Activated CD4-positive, alpha-beta memory T cell treated with anti-CD3 and anti-CD28 coated beads, Interleukin-2, amount 10 ng/mL, durations not matched to agents 7 days and 5 days (primary cell): ENCODE measurements at regions not wholly inside any gene's neighbourhood (a gene's known extent, or its start where the extent isn't known, plus 50 kb on each side); places are given as distances from the start of the nearest gene placed in this dataset.

Experiments
- CTCF ChIA-PET: fragments of 350-600 bp; sonication (Branson Sonifier 250); formaldehyde crosslinking; loops from one replicate; lab custom pipeline; 2021; ENCODE audit warnings: antibody characterized with exemption, inconsistent platforms; lab: Charles Lee
- POLR2A ChIA-PET: fragments of 350-600 bp; sonication (Branson Sonifier 250); formaldehyde crosslinking; loops from one replicate; lab custom pipeline; 2021; ENCODE audit warnings: antibody characterized with exemption; lab: Charles Lee
- DNase-seq: peaks from one replicate; pipeline ENCODE4 v3.0.0-alpha.2; 2020
- H3K27ac Mint-ChIP-seq: one replicate; pipeline ENCODE4 v1.8.0; 2021; ENCODE audit warnings: mild to moderate bottlenecking, mixed read lengths
- H3K27me3 Mint-ChIP-seq: one replicate; pipeline ENCODE4 v1.8.0; 2021; ENCODE audit warnings: mixed read lengths
- H3K36me3 Mint-ChIP-seq: one replicate; pipeline ENCODE4 v1.8.0; 2021; ENCODE audit warnings: low read depth, mixed read lengths
- H3K4me1 Mint-ChIP-seq: one replicate; pipeline ENCODE4 v1.8.0; 2021; ENCODE audit warnings: mixed read lengths
- H3K4me3 Mint-ChIP-seq: one replicate; pipeline ENCODE4 v1.8.0; 2021; ENCODE audit warnings: mild to moderate bottlenecking, mixed read lengths
- H3K9me3 Mint-ChIP-seq: one replicate; pipeline ENCODE4 v1.8.0; 2021; ENCODE audit warnings: mixed read lengths

GRCh38 chr4:89619206-89619962, 217.6 kb downstream of the SNCA start:
- DNase-seq = no peak
- Mint-ChIP-seq H3K27me3 (no peaks in the 10 kb centered on the region), H3K27ac (peak overlapping the region; percentile 88), H3K36me3 (no peaks in the 10 kb centered on the region), H3K4me1 (peaks cover 31% of the 10 kb centered on the region), H3K4me3 (peak overlapping the region; percentile 52), H3K9me3 (no peaks in the 10 kb centered on the region)
- POLR2A ChIA-PET = no interaction called here
- CTCF ChIA-PET = no interaction called here

- Mint-ChIP-seq H3K27ac (peak overlapping the region; percentile 88), H3K9me3 (peaks cover 1% of the 10 kb centered on the region), H3K27me3 (no peaks in the 10 kb centered on the region), H3K36me3 (peaks cover under 1% of the 10 kb centered on the region), H3K4me1 (peaks cover 32% of the 10 kb centered on the region), H3K4me3 (no peak overlapping the region)
- CTCF ChIA-PET = no interaction called here
- POLR2A ChIA-PET = no interaction called here
- DNase-seq = no peak
Measured at GRCh38 chr4:89618151-89618550, 218.8 kb downstream of the SNCA start.

GRCh38 chr4:89617317-89617716, 219.6 kb downstream of the SNCA start:
- no peak for DNase-seq
- Mint-ChIP-seq H3K27ac (no peak overlapping the region), H3K9me3 (peaks cover 5% of the 10 kb centered on the region), H3K27me3 (no peaks in the 10 kb centered on the region), H3K4me3 (no peak overlapping the region), H3K4me1 (peaks cover 40% of the 10 kb centered on the region), H3K36me3 (peaks cover 8% of the 10 kb centered on the region)
- ChIA-PET CTCF (no interaction called here), POLR2A (no interaction called here)

- Mint-ChIP-seq H3K27ac (no peak overlapping the region), H3K4me1 (peaks cover 42% of the 10 kb centered on the region)
Measured at GRCh38 chr4:89616382-89616781, 220.6 kb downstream of the SNCA start.

GRCh38 chr4:89615051-89615450, 221.9 kb downstream of the SNCA start:
- CTCF ChIA-PET = no interaction called here
- Mint-ChIP-seq H3K36me3 (peaks cover 8% of the 10 kb centered on the region), H3K9me3 (peaks cover 5% of the 10 kb centered on the region), H3K4me3 (no peak overlapping the region), H3K4me1 (peaks cover 43% of the 10 kb centered on the region), H3K27ac (no peak overlapping the region), H3K27me3 (peaks cover 2% of the 10 kb centered on the region)
- DNase-seq = no peak
- POLR2A ChIA-PET = no interaction called here

More at GRCh38 chr4:89616382-89616781, 220.6 kb downstream of the SNCA start:
- POLR2A ChIA-PET = no interaction called here
- no peaks in the 10 kb centered on the region for H3K27me3 Mint-ChIP-seq
- H3K4me3 Mint-ChIP-seq = no peak overlapping the region
- H3K36me3 Mint-ChIP-seq = peaks cover 8% of the 10 kb centered on the region
- no peak for DNase-seq
- peaks cover 5% of the 10 kb centered on the region for H3K9me3 Mint-ChIP-seq
- CTCF ChIA-PET = no interaction called here

- Mint-ChIP-seq H3K36me3 (peaks cover 8% of the 10 kb centered on the region), H3K4me3 (no peak overlapping the region), H3K27ac (no peak overlapping the region), H3K9me3 (peaks cover 5% of the 10 kb centered on the region), H3K27me3 (peaks cover 2% of the 10 kb centered on the region), H3K4me1 (peaks cover 35% of the 10 kb centered on the region)
- CTCF ChIA-PET = no interaction called here
- DNase-seq = no peak
- POLR2A ChIA-PET = no interaction called here
Measured at GRCh38 chr4:89614155-89614554, 222.8 kb downstream of the SNCA start.

- Mint-ChIP-seq H3K27ac (no peak overlapping the region), H3K36me3 (peaks cover 8% of the 10 kb centered on the region), H3K27me3 (peaks cover 2% of the 10 kb centered on the region), H3K4me3 (no peak overlapping the region), H3K9me3 (peaks cover 5% of the 10 kb centered on the region), H3K4me1 (peaks cover 19% of the 10 kb centered on the region)
- ChIA-PET CTCF (interaction anchor here (1.0 kb wide), 1 partner anchor 12 kb away, joined by 3 read pairs; no protein-coding TSS in a partner anchor), POLR2A (no interaction called here)
- no peak for DNase-seq
Measured at GRCh38 chr4:89610236-89610635, 226.7 kb downstream of the SNCA start.

GRCh38 chr4:89609756-89610155, 227.2 kb downstream of the SNCA start:
- CTCF ChIA-PET = no interaction called here
- POLR2A ChIA-PET = no interaction called here
- Mint-ChIP-seq H3K27me3 (peaks cover 6% of the 10 kb centered on the region), H3K36me3 (peaks cover 11% of the 10 kb centered on the region), H3K9me3 (peaks cover 5% of the 10 kb centered on the region), H3K27ac (no peak overlapping the region), H3K4me1 (peaks cover 19% of the 10 kb centered on the region), H3K4me3 (no peak overlapping the region)
- DNase-seq = no peak

GRCh38 chr4:89604951-89605350, 232.0 kb downstream of the SNCA start:
- H3K4me3 Mint-ChIP-seq = no peak overlapping the region
- no peaks in the 10 kb centered on the region for H3K4me1 Mint-ChIP-seq
- CTCF ChIA-PET = no interaction called here
- peaks cover 13% of the 10 kb centered on the region for H3K27me3 Mint-ChIP-seq
- H3K27ac Mint-ChIP-seq = no peak overlapping the region
- H3K36me3 Mint-ChIP-seq = peaks cover 5% of the 10 kb centered on the region
- DNase-seq = no peak
- POLR2A ChIA-PET = no interaction called here
- peaks cover 2% of the 10 kb centered on the region for H3K9me3 Mint-ChIP-seq

- H3K27ac Mint-ChIP-seq = no peak overlapping the region
- DNase-seq = no peak
- peaks cover 10% of the 10 kb centered on the region for H3K27me3 Mint-ChIP-seq
- peaks cover 2% of the 10 kb centered on the region for H3K9me3 Mint-ChIP-seq
- ChIA-PET CTCF (no interaction called here), POLR2A (no interaction called here)
- no peak overlapping the region for H3K4me3 Mint-ChIP-seq
- H3K4me1 Mint-ChIP-seq = no peaks in the 10 kb centered on the region
- no peaks in the 10 kb centered on the region for H3K36me3 Mint-ChIP-seq
Measured at GRCh38 chr4:89599026-89599425, 237.9 kb downstream of the SNCA start.

GRCh38 chr4:89598602-89599001, 238.4 kb downstream of the SNCA start:
- Mint-ChIP-seq H3K36me3 (no peaks in the 10 kb centered on the region), H3K4me3 (no peak overlapping the region), H3K9me3 (peaks cover under 1% of the 10 kb centered on the region), H3K27ac (no peak overlapping the region), H3K4me1 (no peaks in the 10 kb centered on the region), H3K27me3 (peaks cover 10% of the 10 kb centered on the region)
- ChIA-PET POLR2A (no interaction called here), CTCF (no interaction called here)
- DNase-seq = no peak

- no peaks in the 10 kb centered on the region for H3K9me3 Mint-ChIP-seq
- DNase-seq = no peak
- peaks cover 3% of the 10 kb centered on the region for H3K27me3 Mint-ChIP-seq
- no peak overlapping the region for H3K27ac Mint-ChIP-seq
- ChIA-PET POLR2A (no interaction called here), CTCF (no interaction called here)
- H3K4me3 Mint-ChIP-seq = no peak overlapping the region
- H3K4me1 Mint-ChIP-seq = no peaks in the 10 kb centered on the region
- H3K36me3 Mint-ChIP-seq = no peaks in the 10 kb centered on the region
Measured at GRCh38 chr4:89595125-89595789, 241.7 kb downstream of the SNCA start.

- POLR2A ChIA-PET = interaction anchor here (0.6 kb wide), 1 partner anchor 280 kb away, joined by 3 read pairs; no protein-coding TSS in a partner anchor
- Mint-ChIP-seq H3K4me1 (no peaks in the 10 kb centered on the region), H3K27ac (no peak overlapping the region), H3K36me3 (no peaks in the 10 kb centered on the region), H3K9me3 (no peaks in the 10 kb centered on the region), H3K27me3 (peaks cover 6% of the 10 kb centered on the region), H3K4me3 (no peak overlapping the region)
- DNase-seq = no peak
- CTCF ChIA-PET = no interaction called here
Measured at GRCh38 chr4:89590128-89590527, 246.8 kb downstream of the SNCA start.
